Skin of body (tissue), 1 donor: ENCODE measurements at regions not wholly inside any gene's neighbourhood (a gene's known extent, or its start where the extent isn't known, plus 50 kb on each side); places are given as distances from the start of the nearest gene placed in this dataset.
"Not testable (repeated sequence)": the region's sequence is repeated elsewhere in the genome, so short reads cannot be mapped to it uniquely, and the experiment has no call there.

Experiments
- DNase-seq: peaks from one replicate; lab custom pipeline; 2025; lab: John Stamatoyannopoulos, UW

- peak; percentile 64 for DNase-seq
These were observed 603.6 kb downstream of the PSAT1 start for GRCh38 chr9:78900500-78900899.

- DNase-seq = no peak
These were observed 605.1 kb downstream of the PSAT1 start for GRCh38 chr9:78902051-78902450.

GRCh38 chr9:78903581-78903980 is 606.7 kb downstream of the PSAT1 start:
- no peak for DNase-seq

GRCh38 chr9:78904686-78905085 is 607.8 kb downstream of the PSAT1 start:
- no peak for DNase-seq

- no peak for DNase-seq
These were observed 608.5 kb downstream of the PSAT1 start for GRCh38 chr9:78905387-78905786.

GRCh38 chr9:78905986-78906755 is 609.2 kb downstream of the PSAT1 start:
- no peak for DNase-seq

- no peak for DNase-seq
These were observed 612.6 kb downstream of the PSAT1 start for GRCh38 chr9:78909566-78909965.

GRCh38 chr9:78916884-78917283 is 620.0 kb downstream of the PSAT1 start:
- not testable (repeated sequence) for DNase-seq

GRCh38 chr9:78918976-78919375 is 622.1 kb downstream of the PSAT1 start:
- no peak for DNase-seq

- DNase-seq = no peak
These were observed 622.8 kb downstream of the PSAT1 start for GRCh38 chr9:78919701-78920100.

- no peak for DNase-seq
These were observed 624.4 kb downstream of the PSAT1 start for GRCh38 chr9:78921341-78921740.

GRCh38 chr9:78923966-78924659 is 627.2 kb downstream of the PSAT1 start:
- DNase-seq = no peak

- DNase-seq = no peak
These were observed 630.4 kb downstream of the PSAT1 start for GRCh38 chr9:78927099-78927940.

- DNase-seq = peak; percentile 66
These were observed 631.9 kb downstream of the PSAT1 start for GRCh38 chr9:78928625-78929405.

- DNase-seq = no peak
These were observed 633.4 kb downstream of the PSAT1 start for GRCh38 chr9:78930281-78930680.

- DNase-seq = no peak
These were observed 636.1 kb downstream of the PSAT1 start for GRCh38 chr9:78932849-78933627.

- DNase-seq = no peak
These were observed 636.9 kb upstream of the TLE4 start for GRCh38 chr9:78934880-78935279.

GRCh38 chr9:78938821-78939220 is 632.9 kb upstream of the TLE4 start:
- no peak for DNase-seq

- no peak for DNase-seq
These were observed 632.3 kb upstream of the TLE4 start for GRCh38 chr9:78939311-78940065.
